ENCODE measurements at regions not wholly inside any gene's neighbourhood (a gene's known extent, or its start where the extent isn't known, plus 50 kb on each side); places are given as distances from the start of the nearest gene placed in this dataset.
"Not testable (repeated sequence)": the region's sequence is repeated elsewhere in the genome, so short reads cannot be mapped to it uniquely, and the experiment has no call there.

DNA sequence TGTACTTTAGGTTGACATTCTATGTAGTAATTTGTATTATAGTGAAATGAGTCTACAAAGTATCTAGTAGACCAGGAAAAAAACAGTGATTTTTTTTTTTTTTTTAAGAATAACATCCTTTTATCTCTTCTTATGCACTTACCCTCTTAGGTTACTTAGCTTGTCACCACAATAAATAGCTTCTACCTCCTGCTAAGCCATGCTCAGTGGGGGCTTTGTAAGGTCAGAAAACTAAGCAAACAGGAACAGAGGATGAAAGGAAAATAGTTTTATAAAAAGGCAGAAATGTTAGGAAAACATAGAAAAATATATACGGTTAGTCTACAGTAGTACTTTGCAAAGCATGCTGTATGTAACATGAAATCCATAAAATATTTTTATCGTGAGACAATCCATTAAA lies 385.3 kb upstream of the ATXN7L3B start:
- no peaks in the 10 kb centered on the region for H3K27me3 ChIP-seq
- H3K27ac ChIP-seq: no peak overlapping the region
- no peaks in the 10 kb centered on the region for H3K36me3 ChIP-seq
- H3K4me3 ChIP-seq: no peak overlapping the region
- DNase-seq: no peak
- H3K4me1 ChIP-seq: no peaks in the 10 kb centered on the region
- no peaks in the 10 kb centered on the region for H3K9me3 ChIP-seq (replicated peaks)

DNA sequence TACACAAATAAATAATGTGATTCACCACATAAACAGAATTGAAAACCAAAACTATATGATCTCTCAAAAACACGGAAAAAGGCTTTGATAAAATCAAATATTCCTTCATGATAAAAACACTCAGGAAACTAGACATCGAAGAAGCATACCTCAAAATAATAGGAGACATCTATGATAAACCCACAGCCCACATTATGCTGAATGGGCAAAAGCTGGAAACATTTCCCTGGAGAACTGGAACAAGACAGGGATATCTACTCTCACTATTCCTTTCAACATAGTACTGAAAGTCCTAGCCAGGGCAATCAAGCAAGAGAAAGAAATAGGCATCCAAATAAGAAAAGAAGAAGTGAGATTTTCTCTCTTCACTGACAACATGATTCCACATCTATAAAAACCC lies 371.5 kb upstream of the ATXN7L3B start:
- DNase-seq: no peak
- no peak overlapping the region for H3K27ac ChIP-seq
- no peaks in the 10 kb centered on the region for H3K36me3 ChIP-seq
- no peaks in the 10 kb centered on the region for H3K4me1 ChIP-seq
- no peak overlapping the region for H3K4me3 ChIP-seq
- no peaks in the 10 kb centered on the region for H3K9me3 ChIP-seq (replicated peaks)
- H3K27me3 ChIP-seq: no peaks in the 10 kb centered on the region

DNA sequence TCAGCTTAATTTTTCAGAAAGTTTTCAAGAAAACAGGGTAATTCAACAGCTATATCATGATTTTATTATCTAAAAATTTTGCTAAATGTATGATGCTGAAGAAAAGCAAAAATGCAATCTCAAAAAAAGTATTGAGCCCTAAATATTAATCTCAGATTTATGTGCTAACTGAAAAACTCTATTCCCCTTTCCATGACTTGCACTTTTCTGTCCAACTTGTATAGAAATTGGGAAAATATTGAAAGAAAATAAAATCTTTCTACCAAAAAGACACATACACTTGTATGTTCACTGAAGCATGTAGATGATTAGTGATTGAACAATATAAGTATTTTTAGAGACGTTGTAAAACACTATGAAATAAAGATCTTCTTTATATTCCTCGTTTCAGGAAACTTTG lies 368.0 kb upstream of the ATXN7L3B start:
- no peak overlapping the region for H3K4me3 ChIP-seq
- no peaks in the 10 kb centered on the region for H3K36me3 ChIP-seq
- no peaks in the 10 kb centered on the region for H3K9me3 ChIP-seq (replicated peaks)
- no peak for DNase-seq
- no peak overlapping the region for H3K27ac ChIP-seq
- no peaks in the 10 kb centered on the region for H3K4me1 ChIP-seq
- H3K27me3 ChIP-seq: no peaks in the 10 kb centered on the region

DNA sequence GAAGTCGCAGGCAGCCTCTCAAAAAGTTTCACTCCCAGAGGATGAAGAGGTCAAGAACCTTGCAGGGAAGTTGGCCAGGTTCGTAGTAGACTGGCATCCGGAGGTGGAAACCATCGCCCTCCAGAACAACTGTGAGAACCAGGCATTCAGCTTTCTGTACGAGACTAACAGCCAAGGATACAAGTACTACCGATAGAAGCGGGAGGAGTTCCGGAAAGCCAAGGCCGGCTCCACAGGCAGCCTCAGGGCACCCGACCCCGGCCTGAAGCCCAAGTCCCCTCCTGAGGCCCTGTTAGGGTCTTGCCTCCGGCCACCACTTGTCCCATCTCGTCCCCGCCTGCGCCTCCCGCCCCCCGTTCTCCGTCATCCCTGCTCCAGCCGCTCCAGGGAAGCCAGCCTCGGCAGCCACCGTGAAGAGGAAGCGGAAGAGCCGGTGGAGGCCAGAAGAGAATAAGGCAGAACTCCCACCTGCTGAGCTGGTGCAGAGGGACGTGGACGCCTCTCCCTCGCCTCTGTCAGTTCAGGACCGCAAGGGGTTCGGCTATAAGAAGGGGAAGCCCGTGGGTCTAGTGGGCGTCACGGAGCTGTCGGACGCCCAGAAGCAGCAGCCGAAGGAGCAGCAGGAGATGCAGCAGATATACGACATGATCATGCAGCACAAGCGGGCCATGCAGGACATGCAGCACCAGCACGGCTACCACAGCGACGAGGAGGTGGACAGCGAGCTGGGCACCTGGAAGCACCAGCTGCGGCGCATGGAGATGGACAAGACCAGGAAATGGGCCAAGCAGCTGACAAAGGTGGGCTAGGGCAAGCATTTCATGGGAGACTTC lies 366.8 kb upstream of the ATXN7L3B start:
- no peak overlapping the region for H3K4me3 ChIP-seq
- H3K27me3 ChIP-seq: no peaks in the 10 kb centered on the region
- H3K4me1 ChIP-seq: no peaks in the 10 kb centered on the region
- no peaks in the 10 kb centered on the region for H3K9me3 ChIP-seq (replicated peaks)
- H3K36me3 ChIP-seq: no peaks in the 10 kb centered on the region
- DNase-seq: no peak
- no peak overlapping the region for H3K27ac ChIP-seq

DNA sequence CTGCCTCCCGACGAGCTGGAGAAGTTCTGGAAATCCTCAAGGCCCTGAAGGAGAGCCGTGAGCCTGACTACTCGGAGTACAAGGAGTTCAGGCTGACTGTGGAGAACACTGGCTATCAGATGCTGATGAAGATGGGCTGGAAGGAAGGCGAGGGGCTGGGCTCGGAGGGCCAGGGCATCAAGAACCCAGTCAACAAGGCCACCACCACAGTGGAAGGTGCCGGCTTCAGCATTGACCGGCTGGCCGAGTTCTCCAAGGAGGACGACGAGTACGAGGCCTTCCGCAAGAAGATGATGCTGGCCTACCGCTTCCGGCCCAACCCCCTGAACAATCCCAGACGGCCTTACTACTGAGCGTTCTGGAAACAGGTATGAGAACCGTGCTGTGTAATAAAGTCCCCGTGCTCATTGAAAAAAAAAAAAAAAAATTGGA lies 366.1 kb upstream of the ATXN7L3B start:
- Histone ChIP-seq H3K27ac (no peak overlapping the region), H3K9me3 (replicated peaks) (no peaks in the 10 kb centered on the region), H3K4me1 (no peaks in the 10 kb centered on the region), H3K36me3 (no peaks in the 10 kb centered on the region), H3K27me3 (no peaks in the 10 kb centered on the region), H3K4me3 (no peak overlapping the region)
- no peak for DNase-seq

DNA sequence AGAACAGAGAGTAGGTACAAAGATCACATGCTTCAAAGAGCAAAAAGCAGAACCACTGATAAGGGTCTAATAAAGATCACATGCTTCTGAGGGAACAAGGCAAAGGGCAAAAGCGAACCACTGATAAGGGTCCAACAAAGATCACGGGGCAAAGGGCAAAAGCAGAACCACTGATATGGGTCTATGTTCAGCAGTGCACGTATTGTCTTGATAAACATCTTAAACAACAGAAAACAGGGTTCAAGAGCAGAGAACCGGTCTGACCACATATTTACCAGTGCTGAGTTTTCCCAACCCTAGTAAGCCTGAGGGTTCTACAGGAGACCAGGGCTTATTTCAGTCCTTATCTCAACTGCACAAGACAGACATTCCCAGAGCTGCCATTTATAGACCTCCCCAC lies 362.7 kb upstream of the ATXN7L3B start:
- not testable (repeated sequence) for H3K4me3 ChIP-seq; H3K36me3 ChIP-seq; H3K27ac ChIP-seq; H3K9me3 ChIP-seq (replicated peaks); H3K27me3 ChIP-seq; H3K4me1 ChIP-seq; DNase-seq

DNA sequence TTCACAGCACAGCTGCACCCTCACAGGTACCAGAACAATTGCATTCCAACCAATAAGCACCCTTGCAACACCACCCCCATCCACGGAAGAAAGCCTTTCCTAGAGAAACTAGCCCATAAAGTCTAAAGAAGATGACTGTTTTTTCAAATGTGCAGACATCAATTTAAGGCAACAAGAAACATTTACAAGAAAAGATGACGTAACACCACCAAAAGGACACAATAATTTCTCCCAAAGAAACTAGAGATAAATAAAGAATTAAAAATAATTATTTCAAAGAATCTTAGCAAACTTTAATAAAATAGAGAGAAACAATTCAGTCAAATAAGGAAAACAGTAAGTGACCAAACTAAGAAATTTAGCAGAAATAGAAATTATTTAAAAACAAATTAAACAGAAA lies 352.3 kb upstream of the ATXN7L3B start:
- DNase-seq: no peak
- Histone ChIP-seq H3K27ac (no peak overlapping the region), H3K4me1 (no peaks in the 10 kb centered on the region), H3K9me3 (replicated peaks) (no peaks in the 10 kb centered on the region), H3K36me3 (no peaks in the 10 kb centered on the region), H3K4me3 (no peak overlapping the region), H3K27me3 (no peaks in the 10 kb centered on the region)

DNA sequence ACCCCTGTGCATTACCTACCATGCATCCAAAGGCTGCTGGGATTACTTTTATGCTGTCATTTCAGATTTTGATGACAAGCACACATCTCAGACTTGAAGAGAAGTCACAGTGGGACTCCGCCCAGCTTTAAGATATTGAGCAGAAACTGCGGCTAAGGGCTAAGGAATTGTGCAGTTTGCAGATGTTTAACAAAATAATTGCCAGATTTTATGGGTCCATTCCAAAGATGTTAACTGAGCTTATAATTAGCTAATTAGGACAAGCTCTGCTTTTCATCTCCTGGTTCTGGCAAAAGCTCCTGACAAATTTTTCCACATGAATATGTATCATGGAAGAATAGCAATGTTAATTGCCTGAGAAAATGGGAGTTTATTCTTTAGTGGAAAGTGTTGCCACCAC lies 344.4 kb upstream of the ATXN7L3B start:
- H3K4me3 ChIP-seq: no peak overlapping the region
- no peaks in the 10 kb centered on the region for H3K36me3 ChIP-seq
- no peak for DNase-seq
- no peak overlapping the region for H3K27ac ChIP-seq
- no peaks in the 10 kb centered on the region for H3K4me1 ChIP-seq
- no peaks in the 10 kb centered on the region for H3K27me3 ChIP-seq
- H3K9me3 ChIP-seq (replicated peaks): no peaks in the 10 kb centered on the region

DNA sequence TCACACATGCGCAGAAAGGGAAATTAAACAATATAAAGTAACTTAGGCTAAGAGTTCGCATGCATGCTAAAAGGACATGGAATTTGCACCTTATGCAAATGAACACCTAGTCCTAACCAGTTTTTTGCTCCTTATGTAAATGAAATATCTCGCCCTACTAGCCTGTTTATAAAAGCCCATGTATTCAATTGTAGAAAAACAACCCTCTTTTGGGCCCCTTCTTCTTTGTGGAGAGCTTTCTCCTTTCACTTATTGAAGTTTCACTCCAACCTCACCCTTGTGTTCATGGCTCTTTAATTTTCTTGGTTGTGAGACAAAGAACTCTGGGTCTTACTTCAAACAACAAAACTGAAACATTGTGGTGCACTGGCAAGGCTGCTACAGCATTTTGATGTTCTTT lies 333.4 kb upstream of the ATXN7L3B start:
- H3K27me3 ChIP-seq: no peaks in the 10 kb centered on the region

DNA sequence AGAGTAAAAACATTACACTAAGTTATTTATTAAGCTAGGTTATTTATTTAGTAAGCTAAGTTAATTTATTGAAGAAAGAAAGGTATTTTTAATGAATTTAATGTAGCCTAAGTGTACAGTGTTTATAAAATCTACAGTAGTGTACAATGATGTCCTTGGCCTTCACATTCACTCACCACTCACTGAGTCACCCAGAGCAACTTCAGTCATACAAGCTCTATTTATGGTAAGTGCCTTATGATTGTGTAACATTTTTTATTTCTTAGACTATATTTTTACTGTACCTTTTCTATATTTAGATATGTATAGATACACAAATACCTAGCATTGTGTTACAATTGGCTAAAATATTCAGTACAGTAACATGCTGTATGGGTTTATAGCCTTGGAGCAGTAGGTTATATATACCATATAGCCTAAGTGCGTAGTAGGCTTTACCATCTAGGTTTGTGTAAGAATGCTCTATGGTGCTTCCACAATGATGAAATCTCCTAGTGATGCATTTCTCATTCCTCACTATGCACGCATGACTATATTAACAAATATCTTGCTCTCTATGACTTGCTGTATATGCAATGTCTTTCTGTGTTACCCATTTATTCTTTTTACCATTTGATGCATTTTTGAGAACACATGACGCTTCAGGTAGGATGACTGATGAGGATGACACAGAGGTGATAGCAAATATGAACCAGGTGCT lies 309.6 kb upstream of the ATXN7L3B start:
- DNase-seq: no peak
- no peaks in the 10 kb centered on the region for H3K4me1 ChIP-seq
- no peak overlapping the region for H3K27ac ChIP-seq
- no peaks in the 10 kb centered on the region for H3K9me3 ChIP-seq (replicated peaks)
- no peaks in the 10 kb centered on the region for H3K27me3 ChIP-seq
- H3K4me3 ChIP-seq: no peak overlapping the region
- H3K36me3 ChIP-seq: no peaks in the 10 kb centered on the region; the same call in 1 of the 2 replicates

More for the DNA sequence above, 333.4 kb upstream of the ATXN7L3B start:
- Histone ChIP-seq H3K36me3 (no peaks in the 10 kb centered on the region), H3K27ac (no peak overlapping the region), H3K9me3 (replicated peaks) (no peaks in the 10 kb centered on the region), H3K4me3 (no peak overlapping the region), H3K4me1 (no peaks in the 10 kb centered on the region)
- DNase-seq: no peak

DNA sequence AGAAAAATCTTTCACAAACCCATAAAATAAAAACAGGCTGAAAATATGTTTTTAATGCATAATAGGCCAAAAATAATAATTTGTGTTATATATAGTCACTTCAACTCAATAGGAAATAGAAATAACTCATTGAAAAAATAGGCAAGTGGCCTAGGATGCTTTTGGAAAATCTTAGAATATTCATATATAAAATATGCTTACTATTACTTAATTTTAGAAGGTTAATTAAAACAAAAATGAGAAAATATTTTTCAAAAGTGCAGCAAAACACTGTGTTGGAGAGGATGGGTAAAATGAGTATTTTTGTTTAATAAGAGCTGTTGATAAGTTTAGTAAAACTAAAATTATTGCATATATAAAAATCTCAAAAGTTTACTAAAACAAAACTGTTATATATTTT lies 308.0 kb upstream of the ATXN7L3B start:
- no peaks in the 10 kb centered on the region; the same call in 1 of the 2 replicates for H3K36me3 ChIP-seq
- H3K27ac ChIP-seq: no peak overlapping the region
- no peaks in the 10 kb centered on the region for H3K9me3 ChIP-seq (replicated peaks)
- no peak for DNase-seq
- H3K27me3 ChIP-seq: no peaks in the 10 kb centered on the region
- H3K4me1 ChIP-seq: peaks cover under 1% of the 10 kb centered on the region; the same call in 1 of the 2 replicates
- no peak overlapping the region for H3K4me3 ChIP-seq

DNA sequence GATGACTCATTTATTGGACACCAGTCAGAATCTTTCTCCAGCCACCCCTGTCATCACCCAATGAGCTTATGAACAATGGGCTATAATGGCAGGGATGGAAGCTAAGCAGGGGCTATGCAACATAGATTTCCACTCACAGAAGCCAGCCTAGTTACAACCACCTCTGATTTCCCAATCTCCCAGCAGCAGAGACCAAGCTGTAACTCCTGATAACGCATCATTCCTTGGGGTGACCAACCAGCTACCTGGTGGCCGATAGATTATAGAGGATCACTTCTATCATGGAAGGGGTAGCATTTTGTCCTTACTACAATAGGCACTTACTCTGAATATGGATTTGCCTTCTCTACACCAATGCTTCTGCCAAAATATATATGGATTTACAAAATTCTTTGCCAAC lies 302.3 kb upstream of the ATXN7L3B start:
- Histone ChIP-seq H3K9me3 (replicated peaks) (no peaks in the 10 kb centered on the region), H3K27me3 (no peaks in the 10 kb centered on the region), H3K36me3 (no peaks in the 10 kb centered on the region), H3K4me1 (peaks cover 5% of the 10 kb centered on the region; the same call in 1 of the 2 replicates), H3K4me3 (no peak overlapping the region), H3K27ac (no peak overlapping the region)
- peak in 1 of 2 experiments; percentile 2 for DNase-seq

DNA sequence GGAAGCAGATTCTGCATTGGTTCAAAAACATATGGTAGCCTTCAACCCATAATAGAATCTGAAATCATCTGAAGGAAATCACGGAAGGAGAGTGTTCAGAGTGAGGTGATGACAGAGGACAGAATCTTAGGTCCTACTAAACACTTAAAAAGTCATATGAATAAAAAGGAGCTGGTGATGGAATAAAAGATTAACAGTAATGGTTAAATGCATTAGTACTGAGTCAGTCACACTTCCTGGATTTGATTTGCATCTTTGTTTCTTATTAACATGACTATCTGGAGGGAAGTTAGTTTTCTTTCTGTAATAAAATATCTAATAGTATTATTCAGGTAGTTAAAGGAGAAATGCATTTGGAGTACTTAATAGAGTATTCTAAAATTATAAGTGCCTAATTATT lies 296.3 kb upstream of the ATXN7L3B start:
- H3K4me3 ChIP-seq: no peak overlapping the region
- no peak for DNase-seq

DNA sequence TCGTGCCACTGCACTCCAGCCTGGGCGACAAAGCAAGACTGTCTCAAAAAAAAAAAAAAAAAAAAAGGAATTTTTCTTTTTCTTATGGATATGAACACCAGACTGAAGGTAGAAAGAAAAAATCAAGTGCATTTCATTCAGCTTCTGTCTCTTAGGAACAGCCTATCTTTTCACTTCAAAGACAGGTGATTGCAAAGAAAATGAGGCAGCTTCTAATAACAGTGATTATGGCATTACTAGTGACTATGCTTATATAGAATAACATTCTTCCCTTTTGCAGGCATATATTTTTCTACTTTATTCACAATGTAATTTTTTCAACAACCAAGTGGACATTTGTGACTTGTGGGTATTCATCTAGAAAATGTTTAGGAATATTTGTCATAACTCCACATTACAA lies 295.5 kb upstream of the ATXN7L3B start:
- DNase-seq: no peak
- no peaks in the 10 kb centered on the region for H3K4me1 ChIP-seq
- H3K27ac ChIP-seq: no peak overlapping the region
- H3K36me3 ChIP-seq: no peaks in the 10 kb centered on the region
- H3K9me3 ChIP-seq (replicated peaks): no peaks in the 10 kb centered on the region
- H3K4me3 ChIP-seq: no peak overlapping the region
- H3K27me3 ChIP-seq: no peaks in the 10 kb centered on the region

More for the DNA sequence above, 296.3 kb upstream of the ATXN7L3B start:
- no peaks in the 10 kb centered on the region for H3K27me3 ChIP-seq
- H3K36me3 ChIP-seq: no peaks in the 10 kb centered on the region
- no peak overlapping the region for H3K27ac ChIP-seq
- H3K9me3 ChIP-seq (replicated peaks): no peaks in the 10 kb centered on the region
- no peaks in the 10 kb centered on the region for H3K4me1 ChIP-seq

DNA sequence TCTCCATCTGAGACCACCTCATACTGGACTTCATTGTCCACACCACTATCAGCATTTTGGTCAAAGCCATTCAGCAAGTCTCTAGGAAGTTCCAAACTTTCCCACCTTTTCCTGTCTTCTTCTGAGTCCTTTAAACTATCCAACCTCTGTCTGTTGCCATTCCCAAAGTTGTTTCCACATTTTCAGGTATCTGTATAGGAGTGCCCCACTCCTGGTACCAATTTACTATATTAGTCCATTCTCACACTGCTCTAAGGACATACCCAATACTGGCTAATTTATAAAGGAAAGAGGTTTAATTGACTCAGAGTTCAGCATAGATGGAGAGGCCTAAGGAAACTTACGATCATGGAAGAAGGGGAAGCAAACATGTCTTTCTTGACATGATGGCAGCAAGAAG lies 292.2 kb upstream of the ATXN7L3B start:
- Histone ChIP-seq H3K4me1 (no peaks in the 10 kb centered on the region), H3K27me3 (no peaks in the 10 kb centered on the region), H3K9me3 (replicated peaks) (no peaks in the 10 kb centered on the region), H3K36me3 (no peaks in the 10 kb centered on the region), H3K27ac (no peak overlapping the region), H3K4me3 (no peak overlapping the region)
- DNase-seq: no peak

Data from SJCRH30 (cell line).